Fibroblast of the aortic adventitia (primary cell): ENCODE measurements at regions not wholly inside any gene's neighbourhood (a gene's known extent, or its start where the extent isn't known, plus 50 kb on each side); places are given as distances from the start of the nearest gene placed in this dataset.

Experiments used
- DNase-seq: peaks from one replicate; pipeline ENCODE4 v3.0.0-alpha.2; 2010; ENCODE audit warnings: low read depth
- H3K4me3 ChIP-seq: 2 replicates; pipeline ENCODE4 v1.5.1; 2011; ENCODE audit warnings: low read depth, mild to moderate bottlenecking, control low read depth, low read length, moderate library complexity
- CTCF ChIP-seq: IDR thresholded peaks from 2 replicates; pipeline ENCODE4 v1.5.1; 2011; ENCODE audit warnings: mild to moderate bottlenecking, low read length, control low read depth, inconsistent platforms; ENCODE audit not compliant: insufficient read depth

- DNase-seq, result no peak
- TF ChIP-seq CTCF, result no peak
- no peak overlapping the region for H3K4me3 ChIP-seq
Observed at GRCh38 chr4:120472447-120473131, 405.9 kb upstream of the MAD2L1 start.

GRCh38 chr4:120466429-120466828 lies 399.8 kb upstream of the MAD2L1 start:
- DNase-seq, result no peak
- H3K4me3 ChIP-seq, result no peak overlapping the region
- TF ChIP-seq CTCF, result no peak

- DNase-seq, result no peak
- TF ChIP-seq CTCF, result no peak
- H3K4me3 ChIP-seq, result no peak overlapping the region
Observed at GRCh38 chr4:120454788-120455187, 388.1 kb upstream of the MAD2L1 start.

DNA sequence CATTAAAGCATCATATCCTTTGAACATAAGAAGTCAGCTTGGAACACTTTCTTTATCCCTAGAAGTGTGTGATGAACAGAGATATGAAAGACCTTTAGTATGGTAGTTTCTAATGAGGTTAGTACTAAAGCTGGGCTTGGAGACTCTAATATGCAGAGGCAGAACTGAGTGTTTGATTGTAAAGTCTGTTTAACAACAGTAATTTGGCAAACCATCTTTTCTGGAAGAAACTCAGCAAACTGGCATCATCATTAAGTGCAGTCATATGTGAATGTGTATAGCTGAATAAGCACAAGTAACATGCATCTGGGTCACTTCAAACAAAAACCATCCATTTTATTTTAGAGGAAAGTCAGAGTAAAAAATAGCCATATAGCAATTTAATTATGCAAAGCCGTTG lies 385.9 kb upstream of the MAD2L1 start:
- H3K4me3 ChIP-seq, result no peak overlapping the region
- no peak for TF ChIP-seq CTCF
- no peak for DNase-seq

- no peak overlapping the region for H3K4me3 ChIP-seq
- TF ChIP-seq CTCF, result no peak
- DNase-seq, result peak; percentile 37
Observed at GRCh38 chr4:120452001-120452400, 385.4 kb upstream of the MAD2L1 start.

GRCh38 chr4:120447774-120448173 lies 381.1 kb upstream of the MAD2L1 start:
- no peak overlapping the region for H3K4me3 ChIP-seq
- TF ChIP-seq CTCF, result no peak
- DNase-seq, result peak; percentile 21

- no peak for DNase-seq
- no peak overlapping the region for H3K4me3 ChIP-seq
- TF ChIP-seq CTCF, result no peak
Observed at GRCh38 chr4:120446051-120446567, 379.5 kb upstream of the MAD2L1 start.
